Keratinocyte (primary cell): ENCODE measurements at regions not wholly inside any gene's neighbourhood (a gene's known extent, or its start where the extent isn't known, plus 50 kb on each side); places are given as distances from the start of the nearest gene placed in this dataset.

ENCODE experiments used
- DNase-seq: peaks from one replicate; pipeline ENCODE4 v3.0.0-alpha.2; 2011; ENCODE audit warnings: low read depth, missing footprints, low spot score
- FAIRE-seq: peaks from 2 replicates; lab custom pipeline; 2011; peaks lifted over from hg19 to GRCh38; lab: Jason Lieb, UNC
- H2AFZ ChIP-seq: 2 replicates; pipeline ENCODE4 v1.6.0; 2012; ENCODE audit warnings: low read length, control low read depth, inconsistent platforms; ENCODE audit not compliant: control insufficient read depth
- H3K27ac ChIP-seq: 2 replicates; pipeline ENCODE4 v1.5.1; 2011; ENCODE audit warnings: low read length; ENCODE audit not compliant: control insufficient read depth, insufficient read depth
- H3K27me3 ChIP-seq: 3 replicates; pipeline ENCODE4 v1.6.0; 2011; ENCODE audit warnings: low read length; ENCODE audit not compliant: control insufficient read depth, insufficient read depth; ENCODE audit errors: extremely low read depth
- H3K36me3 ChIP-seq, 2 experiments: 2 replicates in 1 of 2; 3 replicates in 1 of 2; pipeline ENCODE4 v1.5.1; 2011; ENCODE audit warnings: low read length in 2 of 2, mild to moderate bottlenecking in 1 of 2; ENCODE audit not compliant: control insufficient read depth in 2 of 2, insufficient read depth in 2 of 2; ENCODE audit errors: extremely low read depth in 1 of 2
- H3K4me1 ChIP-seq: 3 replicates; pipeline ENCODE4 v1.5.1; 2011; ENCODE audit warnings: low read length; ENCODE audit not compliant: control insufficient read depth, insufficient read depth; ENCODE audit errors: extremely low read depth
- H3K4me2 ChIP-seq: 3 replicates; pipeline ENCODE4 v1.6.0; 2011; ENCODE audit warnings: low read depth, low read length; ENCODE audit not compliant: control insufficient read depth, insufficient read depth; ENCODE audit errors: extremely low read depth
- H3K4me3 ChIP-seq, 3 experiments: fragments of 200-600 bp in 1 of 3; sonication (generic) in 1 of 3; 2 replicates in 2 of 3; 3 replicates in 1 of 3; pipeline ENCODE4 v1.5.1; 2011 to 2016; ENCODE audit warnings: low read length in 3 of 3, mild to moderate bottlenecking in 3 of 3, control low read depth in 2 of 3, inconsistent platforms in 1 of 3, low read depth in 1 of 3, mixed read lengths in 1 of 3, mixed run types in 1 of 3, moderate library complexity in 1 of 3; ENCODE audit not compliant: control insufficient read depth in 2 of 3, insufficient read depth in 2 of 3; ENCODE audit errors: extremely low read depth in 1 of 3
- H3K79me2 ChIP-seq: 2 replicates; pipeline ENCODE4 v1.6.0; 2012; ENCODE audit warnings: low read length; ENCODE audit not compliant: control insufficient read depth, insufficient read depth
- H3K9ac ChIP-seq: 3 replicates; pipeline ENCODE4 v1.6.0; 2011; ENCODE audit warnings: low read length; ENCODE audit not compliant: control insufficient read depth, insufficient read depth; ENCODE audit errors: extremely low read depth
- H3K9me1 ChIP-seq: 3 replicates; pipeline ENCODE4 v1.6.0; 2011; ENCODE audit warnings: low read length; ENCODE audit not compliant: control insufficient read depth, insufficient read depth; ENCODE audit errors: extremely low read depth
- H3K9me3 ChIP-seq: 2 replicates; pipeline ENCODE4 v1.5.1; 2012; ENCODE audit warnings: low read depth, low read length; ENCODE audit not compliant: control insufficient read depth
- H4K20me1 ChIP-seq: 3 replicates; pipeline ENCODE4 v1.6.0; 2011; ENCODE audit warnings: low read length; ENCODE audit not compliant: control insufficient read depth, insufficient read depth; ENCODE audit errors: extremely low read depth
- EZH2 ChIP-seq: IDR thresholded peaks from one replicate; pipeline ENCODE4 v1.6.1; 2012; ENCODE audit warnings: inconsistent platforms, mild to moderate bottlenecking, low read length, moderate library complexity
- dilution Hi-C: fragments of 300-500 bp; cut with MboI; formaldehyde crosslinking; loops from one replicate; pipeline ENCODE4 v1.7.0; 2020; ENCODE audit warnings: low sequenced_read_pairs; ENCODE audit not compliant: extremely low pct_ligation_motif_present
- TF ChIP-seq, protein P1 (sequence below), 3 experiments: IDR thresholded peaks in 1 of 3; conservative IDR thresholded peaks in 1 of 3; optimal IDR thresholded peaks in 1 of 3; 2 replicates in 2 of 3; 3 replicates in 1 of 3; pipeline versions ENCODE3 to v1.5.1; 2011; ENCODE audit warnings: low read length in 3 of 3, mild to moderate bottlenecking in 3 of 3, moderate library complexity in 2 of 3, control low read depth in 1 of 3, inconsistent platforms in 1 of 3; ENCODE audit not compliant: insufficient read depth in 2 of 3; ENCODE audit errors: extremely low read depth in 1 of 3

GRCh38 chr2:56770490-56770889 lies 586.7 kb downstream of the CCDC85A start:
- Histone ChIP-seq H3K4me3 (no peak overlapping the region), H2AFZ (no peak overlapping the region), H3K79me2 (no peaks in the 10 kb centered on the region), H4K20me1 (no peaks in the 10 kb centered on the region), H3K27me3 (no peaks in the 10 kb centered on the region), H3K9ac (no peak overlapping the region), H3K9me1 (no peaks in the 10 kb centered on the region), H3K4me2 (no peak overlapping the region), H3K4me1 (no peaks in the 10 kb centered on the region), H3K36me3 (no peaks in the 10 kb centered on the region), H3K27ac (no peak overlapping the region), H3K9me3 (no peaks in the 10 kb centered on the region)
- no peak for TF ChIP-seq EZH2
- TF ChIP-seq, protein P1, sequence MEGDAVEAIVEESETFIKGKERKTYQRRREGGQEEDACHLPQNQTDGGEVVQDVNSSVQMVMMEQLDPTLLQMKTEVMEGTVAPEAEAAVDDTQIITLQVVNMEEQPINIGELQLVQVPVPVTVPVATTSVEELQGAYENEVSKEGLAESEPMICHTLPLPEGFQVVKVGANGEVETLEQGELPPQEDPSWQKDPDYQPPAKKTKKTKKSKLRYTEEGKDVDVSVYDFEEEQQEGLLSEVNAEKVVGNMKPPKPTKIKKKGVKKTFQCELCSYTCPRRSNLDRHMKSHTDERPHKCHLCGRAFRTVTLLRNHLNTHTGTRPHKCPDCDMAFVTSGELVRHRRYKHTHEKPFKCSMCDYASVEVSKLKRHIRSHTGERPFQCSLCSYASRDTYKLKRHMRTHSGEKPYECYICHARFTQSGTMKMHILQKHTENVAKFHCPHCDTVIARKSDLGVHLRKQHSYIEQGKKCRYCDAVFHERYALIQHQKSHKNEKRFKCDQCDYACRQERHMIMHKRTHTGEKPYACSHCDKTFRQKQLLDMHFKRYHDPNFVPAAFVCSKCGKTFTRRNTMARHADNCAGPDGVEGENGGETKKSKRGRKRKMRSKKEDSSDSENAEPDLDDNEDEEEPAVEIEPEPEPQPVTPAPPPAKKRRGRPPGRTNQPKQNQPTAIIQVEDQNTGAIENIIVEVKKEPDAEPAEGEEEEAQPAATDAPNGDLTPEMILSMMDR (optimal IDR thresholded peaks at IDR 0.05 in 1 of 3, IDR thresholded peaks at IDR 0.05 in 1 of 3, conservative IDR thresholded peaks at IDR 0.05 in 1 of 3; ENCODE audit: extremely low read depth in 1 of 3, insufficient read depth in 2 of 3, low read length in 3 of 3): no peak
- dilution Hi-C loops: no loop called here
- DNase-seq (no peak), FAIRE-seq (no peak)

DNA sequence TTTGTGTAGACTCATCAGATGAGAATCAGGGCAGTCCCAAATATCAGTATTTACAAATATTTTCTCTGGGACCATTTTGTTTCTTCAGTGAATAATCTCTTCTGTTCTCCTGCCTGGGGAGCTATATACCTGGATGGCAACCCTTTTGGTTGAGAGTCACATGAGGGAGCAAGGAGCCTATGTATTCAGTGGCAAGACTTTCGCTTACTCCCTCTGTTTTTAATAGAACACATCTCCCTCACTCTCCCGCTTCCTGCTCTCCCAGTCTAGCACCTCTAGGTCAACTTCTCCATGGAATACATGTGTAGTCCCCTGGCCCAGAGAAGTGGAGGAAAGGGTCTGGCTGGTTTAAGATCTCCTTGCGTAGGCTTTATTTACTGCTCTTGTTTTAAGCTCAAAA lies 600.3 kb downstream of the CCDC85A start:
- Histone ChIP-seq H3K9me1 (no peaks in the 10 kb centered on the region), H3K9ac (no peak overlapping the region), H3K9me3 (no peaks in the 10 kb centered on the region), H3K79me2 (no peaks in the 10 kb centered on the region), H3K27ac (no peak overlapping the region), H3K27me3 (no peaks in the 10 kb centered on the region), H3K4me2 (no peak overlapping the region), H4K20me1 (no peaks in the 10 kb centered on the region), H2AFZ (no peak overlapping the region), H3K36me3 (no peaks in the 10 kb centered on the region), H3K4me1 (no peaks in the 10 kb centered on the region), H3K4me3 (no peak overlapping the region)
- no peak for FAIRE-seq
- TF ChIP-seq EZH2: no peak
- TF ChIP-seq, protein P1 (optimal IDR thresholded peaks at IDR 0.05 in 1 of 3, IDR thresholded peaks at IDR 0.05 in 1 of 3, conservative IDR thresholded peaks at IDR 0.05 in 1 of 3; ENCODE audit: extremely low read depth in 1 of 3, insufficient read depth in 2 of 3, low read length in 3 of 3): no peak
- no peak for DNase-seq
- dilution Hi-C loops: no loop called here
